ENCODE measurements at regions not wholly inside any gene's neighbourhood (a gene's known extent, or its start where the extent isn't known, plus 50 kb on each side); places are given as distances from the start of the nearest gene placed in this dataset.

DNA sequence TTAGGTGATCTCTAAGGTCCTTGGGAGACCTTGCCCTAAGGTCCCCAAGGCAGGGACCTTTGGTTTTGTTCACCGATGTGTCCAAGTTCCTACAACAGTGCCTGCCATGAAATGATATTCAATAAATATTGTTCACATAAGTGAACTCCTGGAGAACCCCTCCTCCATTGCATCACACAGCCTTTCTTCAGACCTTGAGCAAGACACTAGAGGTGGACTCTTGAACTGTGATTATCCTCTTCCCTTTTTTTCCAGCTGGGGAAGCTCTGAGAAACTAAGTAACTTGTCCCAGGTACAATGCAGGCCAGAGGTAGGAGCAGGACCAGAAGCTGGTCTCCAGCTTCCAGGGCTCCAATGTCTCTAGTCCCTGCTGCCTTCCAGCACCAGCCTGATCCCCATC lies 76.6 kb upstream of the LMO1 start:
- no peak for DNase-seq (ENCODE audit: low spot score)

DNA sequence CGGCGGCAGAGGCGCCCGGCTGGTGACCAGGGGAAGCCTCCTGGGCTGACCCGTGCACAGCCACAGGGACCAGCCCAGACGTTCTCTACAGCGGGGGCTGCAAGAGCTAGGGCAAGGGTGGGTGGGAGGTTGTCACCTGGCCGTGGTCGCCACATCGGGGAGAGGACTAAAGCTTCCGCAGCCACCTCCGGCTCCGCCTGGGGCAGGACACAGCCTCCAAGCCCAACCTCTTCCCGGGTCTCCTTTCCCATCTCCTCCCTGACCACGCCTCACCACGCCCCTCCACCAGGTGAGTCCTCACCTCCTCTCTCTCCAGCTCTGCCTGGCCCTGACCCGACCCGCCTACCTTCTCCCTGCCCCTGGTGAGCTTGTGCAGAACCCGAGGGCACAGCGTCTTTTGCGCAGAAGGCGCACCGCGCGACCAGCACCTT lies 75.9 kb upstream of the LMO1 start:
- DNase-seq (ENCODE audit: low spot score): no peak

DNA sequence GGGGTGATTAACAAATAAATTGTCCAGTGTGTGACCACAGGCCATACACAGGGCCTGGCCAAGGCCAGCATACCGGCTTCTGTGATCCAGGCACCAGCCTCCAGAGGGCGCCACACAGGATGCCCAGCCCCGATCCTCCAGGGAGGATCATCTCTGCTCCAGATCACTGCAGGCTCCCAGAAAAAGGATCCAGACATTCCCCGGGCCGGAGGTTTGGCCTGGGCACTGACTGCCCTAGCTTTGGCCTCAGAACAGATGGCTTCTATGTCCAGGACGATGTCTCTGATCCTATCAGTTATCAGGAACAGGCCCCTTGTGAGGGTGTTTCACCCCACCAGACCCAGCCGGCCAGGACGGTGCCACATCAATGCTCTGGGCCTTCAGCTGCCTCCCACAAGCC lies 74.5 kb upstream of the LMO1 start:
- DNase-seq (ENCODE audit: low spot score): peak; percentile 81

DNA sequence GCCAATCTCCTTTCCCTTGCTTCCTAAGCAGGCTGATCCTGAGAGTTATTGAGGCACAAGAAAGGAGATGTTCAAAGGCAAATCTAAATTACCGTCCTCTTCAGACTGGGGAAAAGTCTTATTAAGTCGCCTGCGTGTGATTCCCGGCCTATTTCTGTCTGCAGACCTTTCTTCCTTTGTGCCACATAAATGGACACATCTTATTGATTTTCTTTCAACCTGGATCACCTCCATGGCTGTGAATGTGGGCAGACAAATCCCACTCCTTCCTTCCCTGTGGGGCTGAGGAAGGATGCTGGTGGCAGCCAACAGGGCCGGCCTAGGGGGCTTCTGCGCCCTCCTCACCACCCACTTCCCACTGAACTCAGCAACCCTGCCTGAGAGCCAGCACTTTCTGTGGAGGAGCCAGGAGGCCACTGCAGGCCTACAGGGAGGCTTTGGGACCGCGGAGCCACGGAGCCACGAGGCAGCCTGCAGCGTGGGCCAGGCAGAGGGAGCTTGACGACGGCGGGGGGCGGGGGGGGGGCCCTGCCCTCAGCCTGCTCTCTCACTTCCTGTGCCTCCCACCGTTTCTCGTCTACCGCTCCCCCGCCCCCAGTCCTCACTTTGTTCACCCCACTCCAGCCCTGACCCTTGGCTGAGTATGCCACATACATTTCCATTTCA lies 73.6 kb upstream of the LMO1 start:
- DNase-seq (ENCODE audit: low spot score): no peak

DNA sequence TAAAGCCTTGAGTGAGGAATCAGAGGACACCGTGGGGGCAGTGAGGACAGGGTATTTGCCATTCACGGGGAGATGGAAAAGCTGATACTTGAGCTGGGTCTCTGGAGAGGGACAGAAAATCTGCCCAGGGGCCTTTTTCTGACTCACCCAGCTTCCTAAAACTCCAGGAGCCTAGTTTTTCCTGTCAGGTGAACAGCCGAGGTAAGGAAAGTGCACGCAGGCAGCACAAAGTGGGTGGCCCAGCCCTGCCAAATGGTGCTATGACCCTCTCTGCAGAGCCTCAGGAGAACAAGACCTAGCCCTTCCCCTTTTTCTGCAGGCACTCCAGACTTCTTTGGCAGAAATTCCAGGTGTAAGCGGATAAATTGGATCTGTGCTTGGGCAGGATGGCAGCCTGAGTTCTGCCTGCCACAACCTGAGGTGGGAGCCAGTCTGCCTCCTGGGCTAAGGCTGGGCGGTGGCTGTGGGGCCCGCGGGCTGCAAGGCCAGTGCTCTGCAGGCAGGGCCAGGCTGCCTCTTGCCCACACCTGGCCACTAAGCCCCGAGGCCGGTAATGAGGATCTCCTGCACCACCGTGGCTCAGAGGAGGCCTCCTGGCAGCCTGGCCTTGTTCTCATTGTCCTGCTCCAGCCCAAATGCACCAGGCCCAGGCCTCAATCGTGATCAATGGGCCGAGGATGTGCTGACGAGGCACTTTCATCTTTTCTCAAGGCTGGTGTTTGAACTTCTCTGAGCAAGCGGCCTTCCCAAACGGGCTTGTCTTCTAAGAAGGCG lies 72.9 kb upstream of the LMO1 start:
- no peak for DNase-seq (ENCODE audit: low spot score)

DNA sequence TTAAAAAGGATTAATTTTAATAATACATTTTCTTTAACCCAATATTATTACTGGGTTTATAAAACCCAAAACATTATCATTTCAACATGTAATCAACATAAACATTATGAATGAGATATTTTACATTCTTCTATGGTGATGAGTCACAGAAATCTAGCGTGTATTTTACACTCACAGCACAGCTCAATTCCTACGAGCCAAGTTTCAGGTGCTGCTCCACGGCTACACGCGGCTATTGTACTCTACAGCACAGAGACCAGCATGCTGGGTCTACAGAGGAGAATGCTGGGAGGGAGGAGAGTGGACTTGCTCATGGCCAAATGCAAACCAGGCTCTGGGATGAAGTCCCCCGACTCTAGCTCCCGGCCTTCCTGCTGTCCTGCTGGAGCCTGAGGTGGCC lies 72.0 kb upstream of the LMO1 start:
- no peak for DNase-seq (ENCODE audit: low spot score)

DNA sequence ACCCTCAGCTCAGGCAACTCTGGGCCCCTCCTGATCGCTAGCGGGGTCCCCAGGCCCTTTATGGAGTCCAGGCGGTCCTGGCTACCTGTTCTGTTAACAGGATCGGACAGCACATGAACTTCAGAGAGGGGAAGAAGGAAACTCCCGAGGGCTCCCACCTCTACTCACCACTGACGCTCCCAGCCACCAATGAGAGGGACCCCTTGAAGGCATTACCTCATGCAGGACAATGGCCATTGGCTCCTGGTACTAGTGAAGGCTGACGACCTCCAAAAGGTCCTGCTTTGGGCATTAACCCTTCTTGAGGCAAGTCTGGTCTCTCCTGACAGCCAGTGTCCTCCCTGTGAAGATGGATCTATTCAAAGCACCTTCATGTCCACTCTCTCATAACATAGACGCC lies 71.5 kb upstream of the LMO1 start:
- no peak for DNase-seq (ENCODE audit: low spot score)

DNA sequence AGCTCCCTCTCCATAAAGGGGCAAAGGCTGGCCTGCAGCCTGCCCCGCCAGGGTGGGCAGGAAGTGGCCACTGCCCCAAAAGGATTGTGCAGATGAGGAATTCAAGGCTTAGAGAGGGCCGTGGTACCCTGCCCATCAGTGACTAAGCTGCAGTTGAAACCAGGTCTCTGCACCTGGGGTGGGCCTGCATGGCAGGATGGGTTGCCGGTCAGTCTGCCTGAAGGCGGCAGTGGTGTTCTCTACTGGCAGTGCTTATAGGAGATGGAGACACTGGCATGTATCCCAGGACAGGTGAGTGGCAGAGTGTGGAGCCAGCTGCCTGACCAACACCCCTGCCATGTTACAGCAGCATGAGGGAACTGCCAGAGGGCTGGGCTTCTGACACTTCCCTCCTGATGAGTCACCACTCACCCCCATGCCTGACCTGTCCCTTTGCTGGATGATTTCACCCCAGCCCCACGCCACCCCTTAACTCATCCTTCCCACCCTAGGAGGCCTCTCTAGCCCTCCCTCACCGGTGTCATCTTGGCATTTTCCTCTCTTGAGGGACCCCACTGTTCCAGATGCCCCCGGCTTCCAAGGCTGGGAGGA lies 70.2 kb upstream of the LMO1 start:
- no peak for DNase-seq (ENCODE audit: low spot score)

DNA sequence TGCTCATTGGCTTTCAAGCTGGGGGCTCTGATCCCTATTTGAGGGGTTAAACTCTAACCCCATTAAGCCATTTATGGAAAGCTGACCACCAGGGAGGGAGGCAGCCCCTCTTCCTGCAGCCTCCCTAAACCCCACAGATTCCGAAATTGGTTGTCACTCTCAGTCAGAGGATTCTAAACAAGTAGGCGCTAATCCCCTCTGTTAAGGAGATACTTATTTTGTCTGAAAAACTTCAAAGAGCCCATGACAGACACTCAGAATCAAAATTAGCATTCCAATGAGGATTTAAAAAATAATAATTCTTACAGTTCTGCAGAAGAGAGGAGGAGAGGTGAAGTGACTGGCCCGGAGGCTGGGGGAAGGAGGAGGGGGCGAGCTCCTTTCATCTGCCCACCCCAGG lies 69.7 kb upstream of the LMO1 start:
- DNase-seq (ENCODE audit: low spot score): no peak

DNA sequence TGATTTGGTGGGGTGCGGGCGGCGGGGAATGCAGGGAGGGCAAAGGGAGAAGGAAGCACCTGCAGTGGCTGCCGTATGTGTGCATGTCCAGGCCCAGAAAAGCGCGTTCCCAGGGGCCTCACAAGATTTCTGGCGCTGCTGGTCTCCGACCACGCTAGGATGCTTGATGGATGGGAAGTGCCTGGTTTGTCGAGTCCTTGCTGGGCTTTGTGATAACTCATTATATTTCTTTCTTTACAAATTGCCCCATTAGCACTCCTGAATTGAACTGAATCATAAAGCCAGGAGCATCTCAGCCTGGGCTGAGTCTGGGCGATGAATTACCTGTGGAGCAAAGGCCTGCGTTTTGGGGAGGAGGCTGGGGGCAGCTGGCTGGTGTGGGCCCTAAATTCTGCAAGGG lies 69.2 kb upstream of the LMO1 start:
- DNase-seq (ENCODE audit: low spot score): no peak

DNA sequence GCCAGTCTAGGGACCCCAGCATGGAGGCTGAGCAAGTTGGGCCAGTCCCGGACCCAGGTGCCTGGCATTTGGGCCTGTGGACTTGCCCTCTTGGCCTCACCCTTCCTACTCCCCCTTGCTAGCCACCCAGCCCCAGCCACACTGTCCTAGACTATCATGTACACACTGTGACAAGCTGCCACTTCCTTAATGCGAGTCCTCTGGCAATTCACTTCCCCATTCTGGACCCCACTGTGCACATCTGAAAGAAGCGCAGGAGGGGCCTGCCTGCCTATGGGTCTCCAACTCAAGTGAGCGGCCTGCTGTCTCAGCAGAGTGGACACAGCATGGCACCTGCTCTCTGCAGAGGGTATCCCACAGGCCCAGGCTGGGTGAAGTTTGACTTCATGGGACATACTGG lies 68.5 kb upstream of the LMO1 start:
- DNase-seq (ENCODE audit: low spot score): no peak

DNA sequence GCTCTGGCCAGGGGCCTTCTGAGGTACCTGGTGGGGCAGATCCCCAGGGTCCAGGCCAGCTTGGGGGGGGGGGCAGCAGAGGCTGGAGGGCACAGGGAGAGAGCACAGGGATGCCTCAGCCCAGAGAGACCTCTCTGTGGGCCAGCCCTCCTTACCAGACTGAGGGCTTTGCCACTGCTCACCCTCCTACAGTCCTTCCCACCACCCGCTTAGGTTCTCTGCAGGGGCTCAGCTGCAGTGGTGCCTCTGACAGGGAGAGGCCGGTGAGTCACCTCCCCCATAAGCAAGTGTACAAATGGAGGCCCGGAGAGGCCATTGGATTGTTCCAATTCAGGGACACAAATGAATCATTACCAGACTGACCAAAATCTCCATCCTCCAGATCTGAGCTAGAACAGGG lies 68.1 kb upstream of the LMO1 start:
- no peak for DNase-seq (ENCODE audit: low spot score)

DNA sequence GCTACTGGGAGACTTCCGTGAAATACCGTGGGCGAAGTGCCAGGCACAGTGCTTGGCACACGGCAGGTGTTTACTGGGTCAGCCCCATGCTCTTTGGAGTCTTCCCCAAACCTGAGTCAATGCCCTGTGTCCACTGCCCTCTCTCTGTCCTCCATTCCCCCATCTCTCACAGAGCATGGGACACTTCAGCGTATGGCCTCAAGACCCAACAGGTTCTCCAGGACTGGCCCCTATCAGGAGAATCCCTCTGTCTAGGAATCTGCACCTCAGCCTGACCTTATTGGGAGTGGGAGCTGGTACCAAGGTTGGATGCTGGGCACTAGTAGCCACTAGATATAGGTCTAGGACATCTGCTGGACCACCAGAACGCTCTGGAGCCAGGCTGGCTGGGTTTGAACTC lies 67.2 kb upstream of the LMO1 start:
- DNase-seq (ENCODE audit: low spot score): no peak

DNA sequence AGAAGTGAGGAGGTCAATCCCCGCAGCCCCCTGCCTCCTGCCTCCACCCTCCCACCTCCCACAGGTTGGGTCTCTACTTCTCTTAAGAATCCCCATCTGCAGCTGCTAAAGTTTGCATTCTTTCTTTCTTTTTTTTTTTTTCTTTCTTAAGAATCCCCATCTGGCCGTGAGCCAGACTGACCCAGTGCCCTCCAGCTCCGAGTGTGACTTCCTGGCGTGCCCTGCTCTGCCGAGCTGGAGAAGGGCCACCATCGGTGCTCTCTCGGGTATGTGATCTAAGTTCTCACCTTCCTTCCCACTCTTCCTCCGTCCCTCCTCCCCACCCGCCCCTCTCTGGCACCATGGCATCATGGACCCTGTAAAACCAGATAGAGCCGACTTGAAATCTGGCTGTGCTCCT lies 66.7 kb upstream of the LMO1 start:
- no peak for DNase-seq (ENCODE audit: low spot score)

DNA sequence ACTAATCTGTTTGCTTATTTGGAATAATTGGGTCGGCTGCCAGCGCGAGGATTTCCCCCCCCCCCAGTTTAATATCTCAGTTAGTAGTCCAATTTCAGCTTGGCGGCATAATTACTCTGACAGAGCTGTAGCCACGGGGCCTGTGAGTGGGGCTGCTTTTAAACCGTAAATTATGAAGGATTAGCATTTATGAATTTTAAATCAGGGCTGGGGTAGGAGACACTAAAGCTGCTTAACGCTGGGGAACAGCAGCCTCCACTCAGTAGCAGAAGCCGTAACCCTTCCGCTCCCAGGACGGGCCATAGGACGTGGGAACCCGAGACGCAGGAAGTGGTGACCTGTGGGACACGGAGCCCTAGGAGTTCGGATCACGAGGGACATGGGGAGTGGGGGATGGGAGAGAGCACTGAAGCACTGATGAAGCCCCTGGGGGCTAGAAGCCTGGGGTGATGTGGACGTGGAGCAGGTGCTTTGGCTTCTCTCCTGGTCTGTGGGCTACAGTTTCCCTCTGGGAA lies 66.2 kb upstream of the LMO1 start:
- DNase-seq (ENCODE audit: low spot score): no peak

DNA sequence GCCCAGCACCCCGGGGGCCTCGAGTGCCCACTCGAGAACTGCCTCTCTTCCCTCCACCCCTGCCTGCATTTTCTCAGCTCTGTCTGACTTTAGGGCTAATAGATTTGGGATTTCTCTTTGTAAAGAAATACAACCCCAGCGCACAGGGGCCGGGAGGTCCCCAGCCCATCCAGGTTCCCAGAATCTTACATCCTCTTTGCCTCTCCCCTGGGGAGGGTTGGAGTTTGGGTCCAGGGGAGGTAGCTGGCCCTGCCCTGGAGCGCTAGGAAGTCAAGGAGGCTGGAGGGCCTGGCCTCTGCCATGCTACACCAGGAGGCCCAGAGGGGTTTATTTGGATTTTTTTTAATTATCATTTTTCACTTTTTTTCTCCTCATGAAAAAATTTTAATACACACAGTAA lies 65.7 kb upstream of the LMO1 start:
- no peak for DNase-seq (ENCODE audit: low spot score)

DNA sequence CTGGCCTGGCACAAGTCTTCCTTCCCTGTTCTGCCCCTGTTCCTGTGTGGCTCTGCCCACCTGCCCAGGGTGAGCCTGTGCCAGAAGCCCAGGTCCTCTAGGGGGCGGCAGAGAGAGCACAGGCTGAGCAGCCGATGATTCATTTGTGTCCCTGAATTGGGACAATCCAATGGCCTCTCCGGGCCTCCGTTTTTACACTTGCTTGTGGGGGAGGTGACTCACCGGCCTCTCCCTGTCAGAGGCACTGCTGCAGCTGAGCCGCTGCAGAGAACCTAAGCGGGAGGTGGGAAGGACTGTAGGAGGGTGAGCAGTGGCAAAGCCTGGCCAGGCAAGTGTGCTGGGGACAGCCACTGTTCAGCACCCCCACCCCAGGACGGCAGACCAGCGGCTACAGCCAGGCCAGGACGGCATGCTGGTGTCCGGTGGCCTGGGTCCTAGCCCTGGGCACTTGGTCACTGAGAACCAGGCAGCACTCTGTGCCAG lies 65.2 kb upstream of the LMO1 start:
- peak; percentile 81 for DNase-seq (ENCODE audit: low spot score)

DNA sequence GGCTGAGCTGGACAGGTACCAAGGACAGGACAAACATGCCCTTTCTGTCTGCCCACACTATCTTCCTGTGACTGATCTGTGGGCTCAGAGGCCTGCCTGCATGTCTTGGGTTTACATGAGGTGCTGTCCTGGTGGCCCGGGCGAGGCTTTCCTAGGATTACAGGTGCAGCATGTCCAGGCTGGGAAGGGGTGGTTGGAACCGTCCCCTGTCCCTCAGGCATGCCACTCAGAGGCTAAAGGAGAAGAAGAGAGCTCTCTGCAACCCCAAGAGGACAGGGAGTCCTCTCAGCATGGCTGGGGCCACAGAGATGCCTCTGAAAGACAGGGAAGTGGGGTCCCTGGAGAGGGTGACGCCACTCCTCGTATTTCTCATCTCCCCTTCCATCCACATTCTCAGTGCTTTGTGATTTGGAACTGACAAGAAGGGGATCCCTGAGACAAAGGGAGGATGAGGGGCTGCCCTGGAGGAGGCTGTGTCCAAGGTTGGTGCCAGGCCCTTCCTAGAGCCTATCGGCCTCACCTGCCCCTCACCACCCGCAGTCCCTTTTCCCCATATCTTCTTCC lies 64.6 kb upstream of the LMO1 start:
- DNase-seq (ENCODE audit: low spot score): no peak

DNA sequence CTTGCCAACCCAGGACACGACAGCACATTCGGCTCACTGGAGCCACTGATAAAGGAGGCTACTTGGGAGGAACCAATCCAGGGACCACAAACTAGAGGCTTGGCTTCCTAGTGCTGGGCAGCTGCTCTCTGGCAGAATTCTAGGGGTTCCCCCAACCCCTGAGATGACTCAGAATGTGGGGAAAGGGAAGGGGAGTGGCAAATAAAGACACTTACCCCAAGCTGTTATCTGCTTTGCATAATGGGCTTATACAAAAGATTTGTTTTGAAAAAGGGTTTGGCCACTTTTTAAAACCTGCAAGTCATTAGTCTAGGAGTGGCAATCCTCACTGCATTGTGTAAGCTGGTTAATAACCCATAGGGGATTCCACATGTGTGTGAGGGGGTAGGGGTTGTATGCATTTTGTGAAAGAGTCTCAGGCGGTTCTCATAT lies 64.1 kb upstream of the LMO1 start:
- no peak for DNase-seq (ENCODE audit: low spot score)

DNA sequence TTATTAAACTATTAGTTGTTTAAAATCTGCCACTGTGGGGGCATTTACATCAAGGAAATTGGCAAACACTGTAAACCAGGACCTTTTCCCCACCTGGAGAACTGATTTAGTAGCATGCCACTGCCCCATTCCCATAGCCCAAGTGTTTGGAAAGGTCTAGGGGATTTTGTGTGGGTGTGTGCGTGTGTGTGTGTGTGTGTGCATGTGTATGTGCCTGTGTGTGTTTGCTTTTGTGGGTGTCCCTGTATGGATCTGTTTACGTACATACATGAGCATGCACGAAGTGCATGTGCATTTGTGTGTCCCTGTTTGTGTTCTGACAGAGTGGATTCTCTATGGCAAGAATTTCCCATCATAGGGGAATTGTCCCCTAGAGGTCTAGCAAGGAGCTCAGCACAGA lies 62.7 kb upstream of the LMO1 start:
- DNase-seq (ENCODE audit: low spot score): no peak

DNA sequence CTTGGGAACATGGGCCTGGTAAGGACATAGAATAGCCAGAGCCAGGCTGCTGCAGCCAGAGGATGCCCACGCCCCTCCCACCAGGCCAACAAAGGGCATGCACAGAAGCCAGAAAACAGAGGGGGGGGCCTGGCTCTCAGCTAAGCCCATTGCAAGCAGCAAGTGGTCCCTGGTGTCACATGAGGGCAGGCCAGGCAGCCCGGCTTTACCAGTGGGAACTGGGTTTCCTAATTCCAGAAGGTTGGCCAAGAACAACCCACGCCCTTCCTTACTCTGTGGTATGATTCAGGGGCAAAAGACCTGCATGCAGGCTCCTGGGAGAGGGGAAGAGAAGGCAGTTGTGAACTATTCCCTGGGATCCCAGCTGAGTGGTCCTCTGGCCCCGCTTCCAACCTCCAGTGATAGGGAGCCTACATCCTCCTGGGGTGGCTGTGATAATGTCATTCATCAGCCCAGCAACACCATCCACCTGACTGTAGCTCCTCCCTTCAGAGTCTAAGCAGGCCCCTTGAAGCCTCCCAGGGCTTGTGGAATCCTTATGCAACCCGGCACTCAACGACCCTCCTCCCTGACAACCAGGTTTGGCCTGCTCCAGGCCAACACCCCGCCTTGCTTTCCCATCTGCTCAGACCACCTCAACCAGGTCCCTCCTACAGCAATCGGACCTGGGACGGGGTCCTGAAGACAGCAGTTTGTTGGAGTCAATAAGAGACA lies 62.1 kb upstream of the LMO1 start:
- no peak for DNase-seq (ENCODE audit: low spot score)

Measured in HuH-7.5 (cell line).